GM18868 (cell line): ENCODE measurements at regions not wholly inside any gene's neighbourhood (a gene's known extent, or its start where the extent isn't known, plus 50 kb on each side); places are given as distances from the start of the nearest gene placed in this dataset.

Source experiments
- ATAC-seq: cut with Tn5 transposase; IDR thresholded peaks from one replicate; pipeline ENCODE4 v1.9.1; 2021; ENCODE audit warnings: mild to moderate bottlenecking, moderate library complexity; ENCODE audit not compliant: unreplicated experiment

GRCh38 chr10:131725581-131726069 is 175.2 kb upstream of the PPP2R2D start:
- no peak for ATAC-seq

GRCh38 chr10:131726076-131726880 is 174.5 kb upstream of the PPP2R2D start:
- no peak for ATAC-seq

- ATAC-seq = no peak
Measured at GRCh38 chr10:131726967-131727366, 173.8 kb upstream of the PPP2R2D start.

GRCh38 chr10:131727560-131727959 is 173.2 kb upstream of the PPP2R2D start:
- ATAC-seq = no peak

DNA sequence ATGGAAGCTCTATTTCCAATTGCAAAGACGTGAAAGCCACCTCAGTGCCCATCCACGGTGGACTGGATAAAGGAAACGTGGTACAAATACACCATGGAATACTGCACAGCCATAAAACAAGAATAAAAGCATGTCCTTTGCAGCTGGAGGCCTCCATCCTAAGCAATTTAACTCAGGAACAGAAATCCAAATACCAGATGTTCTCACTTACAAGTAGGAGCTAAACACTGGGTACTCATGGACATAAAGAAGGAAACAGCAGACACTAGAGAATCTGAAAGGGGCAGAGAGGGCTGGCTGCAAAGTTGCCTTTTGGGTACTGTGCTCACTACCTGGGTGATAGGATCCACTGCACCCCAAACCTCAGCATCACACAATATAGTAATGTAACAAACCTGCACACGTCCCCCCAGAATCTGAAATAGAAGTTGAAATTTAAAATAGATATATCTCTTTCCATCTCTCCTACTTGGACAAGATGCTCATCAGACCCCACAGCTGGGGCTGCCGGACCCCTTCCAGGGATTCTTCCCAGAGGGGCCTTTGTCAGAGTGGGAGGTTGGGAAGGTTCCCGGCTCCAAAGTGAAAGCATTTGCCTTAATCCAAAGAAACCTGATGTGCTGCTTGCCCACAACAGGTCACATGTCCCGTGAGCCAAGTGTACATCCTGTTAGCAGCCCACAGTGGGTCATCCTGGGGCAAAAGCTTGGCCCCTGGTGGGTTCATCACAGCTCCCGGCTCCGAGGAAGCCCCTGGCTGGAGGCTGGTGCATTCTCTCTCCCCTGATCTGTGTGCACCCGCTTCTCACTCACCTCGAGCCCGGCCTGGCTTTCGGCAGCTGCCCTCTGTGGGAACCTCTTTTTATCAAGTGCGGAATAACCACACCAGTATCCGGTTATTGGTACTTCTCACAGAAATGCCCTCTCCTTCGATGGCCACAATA is 172.3 kb upstream of the PPP2R2D start:
- ATAC-seq = no peak

DNA sequence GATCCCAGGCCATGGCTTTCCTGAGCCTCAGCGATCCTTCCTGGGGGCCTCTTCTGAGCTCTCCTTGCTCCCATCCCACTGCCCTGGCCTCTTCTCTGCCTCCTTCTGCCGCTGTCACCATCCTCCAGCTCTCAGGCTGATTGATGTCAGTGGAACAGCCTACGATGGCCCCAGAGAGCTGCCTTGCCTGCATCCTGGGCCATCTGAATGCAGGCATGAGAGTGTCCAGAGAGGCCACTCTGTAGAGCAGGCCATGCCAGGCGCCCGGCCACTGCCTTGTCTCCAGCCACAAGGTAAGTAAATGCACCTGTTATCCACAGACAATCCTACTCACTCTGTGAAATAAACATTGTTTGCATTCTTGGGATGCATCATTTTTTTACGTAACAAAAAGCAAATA is 171.4 kb upstream of the PPP2R2D start:
- ATAC-seq = no peak

DNA sequence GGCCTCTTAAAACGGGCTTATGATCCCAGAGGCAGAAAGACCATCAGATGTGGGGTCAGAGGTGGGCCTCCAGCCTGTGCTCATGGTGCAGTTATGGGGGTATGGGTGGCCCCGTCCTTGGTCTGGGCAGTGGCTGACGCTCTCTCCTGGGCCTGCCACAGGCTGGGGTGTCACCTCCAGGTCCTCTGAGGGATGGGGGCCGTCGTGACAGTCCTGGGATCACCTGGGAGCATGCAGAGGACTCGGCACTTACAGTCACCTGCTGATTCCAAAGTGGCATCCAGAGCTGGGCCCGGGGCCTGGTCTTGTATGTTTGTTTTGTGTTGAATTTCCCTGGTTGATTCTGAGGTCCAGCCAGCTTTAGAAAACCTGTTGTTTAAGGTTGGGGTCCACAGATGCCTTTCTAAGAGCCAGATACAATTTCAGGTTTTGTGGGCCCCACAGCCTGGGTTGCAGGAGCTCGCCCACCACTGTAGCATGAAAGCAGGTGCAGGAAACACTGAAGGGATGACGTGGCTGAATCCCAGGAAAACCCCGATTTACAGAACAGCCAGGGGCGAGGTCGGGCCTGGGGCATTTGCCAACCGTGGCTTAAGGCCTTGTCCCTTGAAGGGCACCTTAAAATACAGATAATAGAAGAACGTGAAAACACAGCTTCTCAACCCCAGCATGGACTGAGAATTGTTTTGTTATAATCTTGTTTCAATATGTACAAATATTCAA is 170.7 kb upstream of the PPP2R2D start:
- ATAC-seq = no peak

DNA sequence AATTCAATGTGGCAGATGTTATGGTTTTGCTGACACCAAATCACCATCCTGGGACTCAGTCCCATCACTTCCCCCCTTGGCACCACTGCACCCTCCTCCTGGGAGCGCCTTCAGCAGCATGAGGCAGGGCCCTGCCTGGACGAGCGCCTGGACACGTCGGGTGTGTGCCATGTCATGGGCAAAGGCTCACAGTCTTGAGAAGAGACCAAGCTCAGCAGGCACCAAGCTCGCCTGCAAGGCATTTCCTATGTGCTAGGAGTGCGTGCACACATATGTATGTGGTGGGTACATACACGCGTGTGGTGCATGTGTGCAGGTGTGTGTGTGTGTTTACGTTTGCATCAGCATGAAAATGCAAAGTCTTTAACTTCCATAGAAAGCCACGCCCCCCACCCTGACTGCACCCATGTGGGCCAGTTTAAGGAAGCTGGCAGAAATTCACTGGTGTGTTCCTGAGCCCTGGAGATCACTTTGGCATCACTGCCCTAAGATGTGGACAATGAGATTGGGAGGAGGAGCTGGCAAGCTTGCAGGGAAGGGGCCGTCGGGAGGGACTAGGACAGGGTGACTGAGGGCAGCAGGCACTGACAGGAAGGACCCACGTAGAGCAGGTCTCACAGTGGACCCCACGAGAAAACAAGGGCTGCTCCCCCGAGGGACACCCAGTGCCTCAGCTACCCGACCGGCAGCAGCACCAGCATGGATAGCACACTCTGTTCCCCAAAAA is 169.9 kb upstream of the PPP2R2D start:
- no peak for ATAC-seq

GRCh38 chr10:131731780-131732630 is 168.8 kb upstream of the PPP2R2D start:
- no peak for ATAC-seq

DNA sequence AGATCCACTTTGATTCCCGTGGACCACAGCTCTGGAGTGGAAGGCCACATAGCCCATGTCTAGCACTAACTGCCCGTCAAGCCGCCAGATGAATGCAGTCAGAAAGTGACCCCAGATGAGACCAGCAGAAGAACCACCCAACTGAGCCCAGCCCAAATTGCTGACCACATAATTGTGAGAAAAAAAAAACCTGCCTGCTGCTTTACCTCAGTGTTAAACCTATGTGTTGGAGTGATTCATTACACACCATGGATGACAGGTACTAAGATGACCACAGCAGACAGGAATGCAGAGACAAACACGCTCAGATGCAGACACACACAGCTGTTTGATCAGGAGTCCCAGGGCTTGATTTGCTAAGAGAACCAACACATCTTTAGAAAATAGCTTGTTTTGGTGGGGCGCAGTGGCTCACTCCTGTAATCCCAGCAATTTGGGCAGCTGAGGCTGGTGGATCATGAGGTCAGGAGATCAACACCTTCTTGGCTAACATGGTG is 168.1 kb upstream of the PPP2R2D start:
- no peak for ATAC-seq

DNA sequence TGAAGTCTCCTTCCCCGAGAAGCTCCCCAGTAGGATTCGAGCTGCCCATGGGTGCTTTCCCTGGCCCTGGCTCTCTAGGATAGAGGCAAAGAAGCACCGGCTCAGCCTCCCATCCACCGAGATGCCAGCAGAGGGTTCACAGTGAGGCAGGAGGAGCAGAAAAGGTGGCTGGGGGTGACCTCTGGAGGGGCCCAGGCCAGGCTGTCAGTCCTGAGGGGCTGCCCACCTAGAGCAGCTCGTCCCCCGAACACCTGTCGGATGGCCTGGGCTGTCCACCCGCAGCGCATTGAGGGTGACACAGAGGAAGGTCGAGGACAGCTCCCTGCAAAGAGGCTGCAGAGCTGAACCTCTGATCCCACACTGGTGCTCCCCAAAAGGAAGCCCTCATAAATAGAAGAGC is 167.2 kb upstream of the PPP2R2D start:
- ATAC-seq = no peak

GRCh38 chr10:131735577-131735976 is 165.2 kb upstream of the PPP2R2D start:
- no peak for ATAC-seq

DNA sequence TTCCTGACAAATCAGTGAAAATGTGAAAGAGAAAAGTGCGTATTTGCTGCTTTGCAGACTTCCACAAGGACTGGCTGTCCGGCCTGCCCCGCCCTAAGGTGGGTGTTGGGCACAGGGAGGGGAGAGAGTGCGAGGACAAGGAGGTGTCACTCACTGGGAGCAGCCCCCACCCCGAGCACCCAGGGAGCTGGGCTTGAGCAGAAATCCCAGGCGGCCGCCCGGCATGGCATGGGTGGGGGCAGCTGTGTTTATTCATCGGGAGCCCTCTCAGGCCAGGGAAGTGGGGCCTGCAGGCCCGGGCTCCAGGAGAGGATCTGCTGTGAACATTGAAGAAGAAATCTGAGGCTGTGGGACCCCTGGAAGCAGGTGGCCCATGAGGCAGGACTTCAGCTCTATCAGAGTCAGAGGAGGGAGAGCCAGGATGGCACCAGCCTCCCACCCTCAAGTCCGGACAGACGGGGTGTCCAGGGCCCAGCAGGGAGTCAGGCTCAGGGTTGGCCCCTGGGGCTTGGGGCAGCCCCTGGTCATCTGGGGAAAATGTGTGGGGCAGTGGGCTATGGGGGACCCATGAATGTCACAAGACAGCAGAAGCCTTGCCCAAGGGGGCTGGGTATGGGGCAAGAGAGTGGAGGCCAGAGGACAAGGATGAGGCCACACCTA is 164.4 kb upstream of the PPP2R2D start:
- no peak for ATAC-seq

DNA sequence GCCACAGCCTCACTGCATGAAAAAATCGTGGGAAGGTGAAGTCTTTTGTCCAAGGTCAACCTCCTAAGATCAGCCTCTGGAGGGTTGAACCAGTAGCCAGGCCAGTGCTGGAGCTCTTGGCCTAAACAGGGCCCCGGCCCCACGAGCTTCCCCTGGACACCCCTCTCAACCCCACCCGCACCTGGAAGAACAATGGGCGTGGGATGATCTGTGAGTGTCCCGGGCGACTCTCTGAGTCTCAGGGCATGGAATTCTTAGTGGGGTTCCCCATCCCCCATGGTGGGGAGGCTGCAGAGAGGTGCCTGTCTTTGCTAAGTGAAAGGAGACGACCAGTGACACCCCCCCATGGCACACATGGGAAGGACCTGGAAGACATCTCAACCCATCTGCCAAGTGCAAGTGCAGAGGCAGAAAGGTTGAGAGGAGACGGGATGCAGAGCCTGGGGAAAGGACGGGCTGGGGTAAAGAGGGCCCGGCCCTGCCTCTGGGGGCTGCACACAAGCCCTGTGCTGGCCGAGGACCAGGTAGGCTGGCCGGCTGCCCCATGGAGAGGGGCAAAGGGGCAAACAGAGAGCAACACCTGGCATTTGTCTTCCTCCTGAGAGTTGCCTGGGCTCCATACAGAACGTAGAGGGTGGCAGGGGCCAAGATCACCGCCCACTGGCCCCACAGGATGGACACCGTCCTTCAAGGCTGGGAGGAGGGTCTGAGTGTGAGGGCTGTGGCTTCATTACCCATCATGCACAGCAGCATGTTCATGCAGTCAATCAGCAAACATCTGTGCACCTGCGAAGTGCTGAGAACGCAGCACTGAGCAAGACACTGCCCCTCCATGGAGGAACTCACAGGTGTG is 163.0 kb upstream of the PPP2R2D start:
- ATAC-seq = no peak

DNA sequence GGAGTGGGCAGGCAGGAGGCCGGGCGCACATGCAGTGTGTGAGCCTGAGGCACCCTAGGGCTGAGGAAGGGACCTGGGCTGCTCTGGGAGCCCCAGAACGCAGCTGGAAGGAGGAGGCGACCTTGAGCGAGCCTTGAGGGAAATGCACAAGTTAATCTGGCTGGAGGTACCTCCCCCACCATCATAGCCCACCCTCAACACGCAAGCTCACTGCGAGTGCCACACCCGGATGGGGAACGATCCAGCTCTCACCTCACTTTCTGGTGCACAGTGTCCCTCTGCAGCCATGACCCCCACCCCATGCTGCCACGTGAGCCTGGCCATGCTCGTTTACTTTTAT is 162.4 kb upstream of the PPP2R2D start:
- no peak for ATAC-seq

DNA sequence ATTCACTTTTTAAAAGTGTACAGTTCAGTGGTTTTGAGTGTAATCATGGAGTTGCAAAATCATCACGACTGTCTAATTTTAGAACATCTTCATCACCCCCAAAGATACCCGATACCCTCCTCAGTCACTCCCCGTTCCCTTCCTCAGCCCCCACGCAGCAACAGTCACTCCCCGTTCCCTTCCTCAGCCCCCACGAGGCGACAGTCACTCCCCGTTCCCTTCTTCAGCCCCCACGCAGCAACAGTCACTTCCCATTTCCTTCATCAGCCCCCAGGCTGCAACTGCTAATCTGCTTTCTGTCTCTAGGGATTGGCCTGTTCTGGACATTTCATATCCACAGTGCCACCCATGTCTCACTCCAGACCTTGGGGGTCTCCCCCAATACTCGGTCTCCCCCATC is 161.6 kb upstream of the PPP2R2D start:
- ATAC-seq = no peak

- ATAC-seq = no peak
Measured at GRCh38 chr10:131742500-131742951, 158.3 kb upstream of the PPP2R2D start.
